OCI-LY1 (cell line): ENCODE measurements at regions not wholly inside any gene's neighbourhood (a gene's known extent, or its start where the extent isn't known, plus 50 kb on each side); places are given as distances from the start of the nearest gene placed in this dataset.

Experiments
- H2AFZ ChIP-seq: fragments of 200-600 bp; sonication (generic), shearing (Covaris generic); 2 replicates; pipeline ENCODE4 v1.6.0; 2014; ENCODE audit warnings: antibody characterized with exemption, mild to moderate bottlenecking, low read length
- H3F3A ChIP-seq: fragments of 200-600 bp; sonication (generic), shearing (Covaris generic); 2 replicates; pipeline ENCODE4 v1.6.0; 2014; ENCODE audit warnings: mild to moderate bottlenecking, antibody characterized with exemption, low read length, moderate library complexity; ENCODE audit not compliant: insufficient read depth
- H3K27ac ChIP-seq: fragments of 200-600 bp; sonication (generic); 2 replicates; pipeline ENCODE4 v1.5.1; 2014; ENCODE audit warnings: low read length, mixed run types, mild to moderate bottlenecking, low read depth; ENCODE audit not compliant: poor library complexity, severe bottlenecking
- H3K27me3 ChIP-seq: fragments of 200-600 bp; sonication (generic); 2 replicates; pipeline ENCODE4 v1.6.0; 2014; ENCODE audit warnings: antibody characterized with exemption, mild to moderate bottlenecking, low read length, moderate library complexity; ENCODE audit not compliant: insufficient read depth
- H3K36me3 ChIP-seq: fragments of 200-600 bp; sonication (generic); 2 replicates; pipeline ENCODE4 v1.6.1; 2014; ENCODE audit warnings: mild to moderate bottlenecking, antibody characterized with exemption, low read length, moderate library complexity, mixed read lengths; ENCODE audit not compliant: insufficient read depth
- H3K4me1 ChIP-seq: fragments of 200-600 bp; sonication (generic); 2 replicates; pipeline ENCODE4 v1.5.1; 2014; ENCODE audit warnings: mild to moderate bottlenecking, low read length, moderate library complexity; ENCODE audit not compliant: insufficient read depth, severe bottlenecking
- H3K4me2 ChIP-seq: fragments of 200-600 bp; sonication (generic), shearing (Covaris generic); 2 replicates; pipeline ENCODE4 v1.6.1; 2014; ENCODE audit warnings: low read length
- H3K4me3 ChIP-seq: fragments of 200-600 bp; sonication (generic); 2 replicates; pipeline ENCODE4 v1.5.1; 2014; ENCODE audit warnings: low read length, low read depth, mild to moderate bottlenecking, mixed read lengths; ENCODE audit not compliant: poor library complexity, severe bottlenecking
- H3K79me2 ChIP-seq: fragments of 200-600 bp; shearing (Covaris generic); 2 replicates; pipeline ENCODE4 v1.6.1; 2016; ENCODE audit warnings: mixed run types, low read length, mixed read lengths; ENCODE audit not compliant: insufficient read depth
- H3K9ac ChIP-seq: fragments of 200-600 bp; sonication (generic), shearing (Covaris generic); 2 replicates; pipeline ENCODE4 v1.6.1; 2014; ENCODE audit warnings: mild to moderate bottlenecking, low read length, mixed read lengths
- H3K9me2 ChIP-seq: fragments of 200-600 bp; sonication (generic), shearing (Covaris generic); 2 replicates; pipeline ENCODE4 v1.6.1; 2014; ENCODE audit warnings: low read depth, mild to moderate bottlenecking, low read length, mixed read lengths
- H3K9me3 ChIP-seq: fragments of 200-600 bp; shearing (Covaris generic); 2 replicates; pipeline ENCODE4 v1.6.1; 2014; ENCODE audit warnings: low read length, mixed read lengths
- H4K20me1 ChIP-seq: fragments of 200-600 bp; sonication (generic), shearing (Covaris generic); 2 replicates; pipeline ENCODE4 v1.6.0; 2016; ENCODE audit warnings: mild to moderate bottlenecking, low read length; ENCODE audit not compliant: insufficient read depth
- EZH2 ChIP-seq: fragments of 200-600 bp; sonication (generic), shearing (Covaris generic); IDR thresholded peaks from 2 replicates; pipeline ENCODE4 v1.8.0; 2017; ENCODE audit warnings: borderline replicate concordance, mixed run types, mild to moderate bottlenecking, antibody characterized with exemption, low read length, moderate library complexity, mixed read lengths
- TF ChIP-seq, protein P1 (sequence below): fragments of 200-600 bp; sonication (generic), shearing (Covaris generic); IDR thresholded peaks from 2 replicates; pipeline ENCODE4 v1.5.1; 2017; ENCODE audit warnings: mild to moderate bottlenecking, antibody characterized with exemption, low read length, moderate library complexity, mixed read lengths

DNA sequence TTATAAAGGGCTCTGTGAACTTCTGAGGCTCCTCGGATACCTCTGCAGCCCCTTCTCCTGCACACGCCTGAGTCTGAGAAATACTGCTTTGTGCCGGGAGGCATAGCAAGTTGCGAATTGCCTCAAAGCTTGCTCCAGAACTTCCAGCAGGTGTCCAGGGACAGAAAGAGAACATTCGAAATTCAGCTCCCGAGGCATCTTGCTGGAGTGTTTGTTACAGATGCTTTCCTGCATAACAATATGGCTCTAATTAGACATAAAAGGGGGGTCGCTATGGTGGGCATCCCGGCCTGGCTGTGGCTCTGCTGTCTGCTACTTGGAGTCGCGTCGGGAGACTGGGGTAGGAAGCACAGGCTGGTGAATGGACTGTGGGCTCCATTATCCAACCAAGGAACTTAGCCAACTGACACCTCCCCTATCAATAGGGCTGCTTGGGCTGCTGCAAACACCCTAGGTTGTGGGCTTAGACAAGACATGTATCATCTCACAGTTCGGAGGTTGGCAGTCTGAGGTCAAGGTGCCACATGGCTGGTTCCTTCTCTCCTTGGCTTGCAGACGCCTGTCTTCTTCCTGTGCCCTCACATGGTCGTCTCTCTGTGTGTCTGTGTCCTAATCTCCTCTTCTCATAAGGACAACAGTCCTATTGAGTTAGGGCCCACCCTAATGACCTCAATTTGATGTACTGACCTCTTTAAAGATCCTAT, 607.0 kb downstream of the NPHP4 start:
- Histone ChIP-seq H3K27ac (no peak overlapping the region), H3F3A (no peaks in the 10 kb centered on the region), H3K4me3 (no peak overlapping the region), H3K36me3 (no peaks in the 10 kb centered on the region), H3K9me2 (no peaks in the 10 kb centered on the region), H3K9ac (no peak overlapping the region), H4K20me1 (no peaks in the 10 kb centered on the region), H3K27me3 (no peaks in the 10 kb centered on the region), H3K4me2 (no peak overlapping the region), H3K79me2 (no peaks in the 10 kb centered on the region), H3K9me3 (no peaks in the 10 kb centered on the region), H2AFZ (no peak overlapping the region), H3K4me1 (no peaks in the 10 kb centered on the region)
- TF ChIP-seq EZH2 = no peak
- TF ChIP-seq, protein P1, sequence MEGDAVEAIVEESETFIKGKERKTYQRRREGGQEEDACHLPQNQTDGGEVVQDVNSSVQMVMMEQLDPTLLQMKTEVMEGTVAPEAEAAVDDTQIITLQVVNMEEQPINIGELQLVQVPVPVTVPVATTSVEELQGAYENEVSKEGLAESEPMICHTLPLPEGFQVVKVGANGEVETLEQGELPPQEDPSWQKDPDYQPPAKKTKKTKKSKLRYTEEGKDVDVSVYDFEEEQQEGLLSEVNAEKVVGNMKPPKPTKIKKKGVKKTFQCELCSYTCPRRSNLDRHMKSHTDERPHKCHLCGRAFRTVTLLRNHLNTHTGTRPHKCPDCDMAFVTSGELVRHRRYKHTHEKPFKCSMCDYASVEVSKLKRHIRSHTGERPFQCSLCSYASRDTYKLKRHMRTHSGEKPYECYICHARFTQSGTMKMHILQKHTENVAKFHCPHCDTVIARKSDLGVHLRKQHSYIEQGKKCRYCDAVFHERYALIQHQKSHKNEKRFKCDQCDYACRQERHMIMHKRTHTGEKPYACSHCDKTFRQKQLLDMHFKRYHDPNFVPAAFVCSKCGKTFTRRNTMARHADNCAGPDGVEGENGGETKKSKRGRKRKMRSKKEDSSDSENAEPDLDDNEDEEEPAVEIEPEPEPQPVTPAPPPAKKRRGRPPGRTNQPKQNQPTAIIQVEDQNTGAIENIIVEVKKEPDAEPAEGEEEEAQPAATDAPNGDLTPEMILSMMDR = no peak

DNA sequence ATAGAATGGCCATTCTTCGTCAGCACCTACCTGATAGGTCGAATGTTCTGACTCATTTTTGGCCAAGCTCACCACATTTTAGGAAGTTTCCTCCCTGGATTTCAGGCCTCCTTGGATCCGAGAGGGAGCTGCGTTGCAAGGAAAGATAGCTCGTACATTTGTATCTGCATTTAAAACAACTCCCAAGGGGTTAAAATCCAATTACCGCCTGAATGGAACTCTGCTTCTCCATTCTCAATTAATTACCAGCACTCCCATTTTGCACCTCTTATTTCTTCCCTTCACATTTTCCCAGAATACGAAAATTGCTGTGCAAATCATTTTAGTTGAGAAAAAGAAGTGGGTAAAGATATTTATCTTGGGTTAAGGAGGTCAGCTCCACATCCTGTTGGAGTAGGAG, 610.7 kb downstream of the NPHP4 start:
- H3K4me3 ChIP-seq = no peak overlapping the region
- no peak overlapping the region for H3K27ac ChIP-seq
- H3K4me2 ChIP-seq = no peak overlapping the region
- H3K9me3 ChIP-seq = no peaks in the 10 kb centered on the region
- no peaks in the 10 kb centered on the region for H3K4me1 ChIP-seq
- H3K9ac ChIP-seq = no peak overlapping the region
- no peaks in the 10 kb centered on the region for H3K36me3 ChIP-seq
- H3K27me3 ChIP-seq = no peaks in the 10 kb centered on the region
- H3F3A ChIP-seq = no peaks in the 10 kb centered on the region
- H2AFZ ChIP-seq = no peak overlapping the region
- TF ChIP-seq EZH2 = no peak
- TF ChIP-seq, protein P1 = no peak
- no peaks in the 10 kb centered on the region for H3K79me2 ChIP-seq
- H3K9me2 ChIP-seq = no peaks in the 10 kb centered on the region
- H4K20me1 ChIP-seq = no peaks in the 10 kb centered on the region

DNA sequence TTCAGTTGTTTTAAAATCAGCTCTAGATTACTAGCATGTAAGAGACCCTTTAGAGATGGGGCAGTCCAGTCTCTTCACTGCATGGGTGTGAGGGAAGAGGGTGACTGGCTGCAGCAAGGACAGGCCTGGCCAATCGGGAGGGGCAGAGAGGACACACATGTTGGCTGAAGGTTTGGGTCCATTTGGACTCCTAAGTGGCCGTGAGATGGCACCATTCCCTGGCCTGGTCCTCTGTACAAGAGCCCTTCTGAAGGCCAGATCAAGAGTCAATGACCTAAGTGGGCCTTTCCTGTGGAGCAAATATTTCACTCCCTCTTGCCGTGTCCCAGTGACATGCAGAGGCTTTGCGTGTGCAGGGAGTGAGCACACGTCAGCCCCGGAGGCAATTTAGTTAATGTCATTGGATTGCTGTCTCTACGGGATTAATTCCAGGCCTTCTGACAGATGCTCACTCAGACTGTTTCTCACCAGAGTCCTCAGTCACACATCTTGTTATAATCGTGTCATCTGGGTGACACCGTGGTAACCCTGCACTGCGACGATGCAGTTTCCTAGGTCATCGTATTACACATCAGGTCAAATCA, 613.0 kb downstream of the NPHP4 start:
- H3K79me2 ChIP-seq = no peaks in the 10 kb centered on the region
- H2AFZ ChIP-seq = no peak overlapping the region
- no peak overlapping the region for H3K4me2 ChIP-seq
- no peak overlapping the region for H3K4me3 ChIP-seq
- H3K27me3 ChIP-seq = no peaks in the 10 kb centered on the region
- TF ChIP-seq EZH2 = no peak
- TF ChIP-seq, protein P1 = no peak
- no peak overlapping the region for H3K9ac ChIP-seq
- H3K27ac ChIP-seq = no peak overlapping the region
- no peaks in the 10 kb centered on the region for H4K20me1 ChIP-seq
- H3K9me2 ChIP-seq = no peaks in the 10 kb centered on the region
- no peaks in the 10 kb centered on the region for H3F3A ChIP-seq
- no peaks in the 10 kb centered on the region for H3K9me3 ChIP-seq
- no peaks in the 10 kb centered on the region for H3K4me1 ChIP-seq
- H3K36me3 ChIP-seq = no peaks in the 10 kb centered on the region
